Umbilical cord (tissue), 1 donor: ENCODE measurements at regions not wholly inside any gene's neighbourhood (a gene's known extent, or its start where the extent isn't known, plus 50 kb on each side); places are given as distances from the start of the nearest gene placed in this dataset.

ENCODE experiments used
- DNase-seq: peaks from one replicate; pipeline ENCODE4 v3.0.0-alpha.2; 2015; ENCODE audit warnings: low spot score

- no peak for DNase-seq
Observed at GRCh38 chr5:97591781-97592180, 408.7 kb upstream of the RIOK2 start.

- no peak for DNase-seq
Observed at GRCh38 chr5:97600486-97600885, 417.4 kb upstream of the RIOK2 start.

- DNase-seq, result no peak
Observed at GRCh38 chr5:97601651-97602050, 418.6 kb upstream of the RIOK2 start.

- no peak for DNase-seq
Observed at GRCh38 chr5:97606531-97606930, 423.5 kb upstream of the RIOK2 start.

GRCh38 chr5:97608501-97608900 lies 425.5 kb upstream of the RIOK2 start:
- no peak for DNase-seq

GRCh38 chr5:97618721-97619120 lies 435.7 kb upstream of the RIOK2 start:
- DNase-seq, result no peak

GRCh38 chr5:97623441-97623840 lies 440.4 kb upstream of the RIOK2 start:
- DNase-seq, result no peak

- peak; percentile 23 for DNase-seq
Observed at GRCh38 chr5:97624886-97625285, 441.8 kb upstream of the RIOK2 start.

- DNase-seq, result no peak
Observed at GRCh38 chr5:97627272-97627671, 444.2 kb upstream of the RIOK2 start.

- DNase-seq, result no peak
Observed at GRCh38 chr5:97628031-97628430, 445.0 kb upstream of the RIOK2 start.

GRCh38 chr5:97628807-97629206 lies 445.8 kb upstream of the RIOK2 start:
- no peak for DNase-seq

- no peak for DNase-seq
Observed at GRCh38 chr5:97629276-97629675, 446.2 kb upstream of the RIOK2 start.

- no peak for DNase-seq
Observed at GRCh38 chr5:97635553-97635952, 452.5 kb upstream of the RIOK2 start.

GRCh38 chr5:97636766-97637165 lies 453.7 kb upstream of the RIOK2 start:
- no peak for DNase-seq

- DNase-seq, result no peak
Observed at GRCh38 chr5:97641081-97641480, 458.0 kb upstream of the RIOK2 start.

GRCh38 chr5:97644206-97644605 lies 461.2 kb upstream of the RIOK2 start:
- no peak for DNase-seq

- no peak for DNase-seq
Observed at GRCh38 chr5:97644896-97645295, 461.8 kb upstream of the RIOK2 start.

- no peak for DNase-seq
Observed at GRCh38 chr5:97657239-97657638, 474.2 kb upstream of the RIOK2 start.

- no peak for DNase-seq
Observed at GRCh38 chr5:97658116-97658900, 475.3 kb upstream of the RIOK2 start.

- DNase-seq, result no peak
Observed at GRCh38 chr5:97666783-97667182, 483.7 kb upstream of the RIOK2 start.

- DNase-seq, result no peak
Observed at GRCh38 chr5:97670447-97670846, 487.4 kb upstream of the RIOK2 start.

- DNase-seq, result no peak
Observed at GRCh38 chr5:97676608-97677007, 493.6 kb upstream of the RIOK2 start.

- DNase-seq, result no peak
Observed at GRCh38 chr5:97694091-97694490, 511.0 kb upstream of the RIOK2 start.

- DNase-seq, result no peak
Observed at GRCh38 chr5:97714424-97714823, 531.4 kb upstream of the RIOK2 start.
